Keratinocyte (primary cell): ENCODE measurements at regions not wholly inside any gene's neighbourhood (a gene's known extent, or its start where the extent isn't known, plus 50 kb on each side); places are given as distances from the start of the nearest gene placed in this dataset.
A peak's percentile ranks its signal among the peaks of the same experiment; 100 is the strongest.

Source experiments
- DNase-seq: peaks from one replicate; pipeline ENCODE4 v3.0.0-alpha.2; 2011; ENCODE audit warnings: low read depth, missing footprints, low spot score
- FAIRE-seq: peaks from 2 replicates; lab custom pipeline; 2011; peaks lifted over from hg19 to GRCh38; lab: Jason Lieb, UNC
- H2AFZ ChIP-seq: 2 replicates; pipeline ENCODE4 v1.6.0; 2012; ENCODE audit warnings: low read length, control low read depth, inconsistent platforms; ENCODE audit not compliant: control insufficient read depth
- H3K27ac ChIP-seq: 2 replicates; pipeline ENCODE4 v1.5.1; 2011; ENCODE audit warnings: low read length; ENCODE audit not compliant: control insufficient read depth, insufficient read depth
- H3K27me3 ChIP-seq: 3 replicates; pipeline ENCODE4 v1.6.0; 2011; ENCODE audit warnings: low read length; ENCODE audit not compliant: control insufficient read depth, insufficient read depth; ENCODE audit errors: extremely low read depth
- H3K36me3 ChIP-seq, 2 experiments: 2 replicates in 1 of 2; 3 replicates in 1 of 2; pipeline ENCODE4 v1.5.1; 2011; ENCODE audit warnings: low read length in 2 of 2, mild to moderate bottlenecking in 1 of 2; ENCODE audit not compliant: control insufficient read depth in 2 of 2, insufficient read depth in 2 of 2; ENCODE audit errors: extremely low read depth in 1 of 2
- H3K4me1 ChIP-seq: 3 replicates; pipeline ENCODE4 v1.5.1; 2011; ENCODE audit warnings: low read length; ENCODE audit not compliant: control insufficient read depth, insufficient read depth; ENCODE audit errors: extremely low read depth
- H3K4me2 ChIP-seq: 3 replicates; pipeline ENCODE4 v1.6.0; 2011; ENCODE audit warnings: low read depth, low read length; ENCODE audit not compliant: control insufficient read depth, insufficient read depth; ENCODE audit errors: extremely low read depth
- H3K4me3 ChIP-seq, 3 experiments: fragments of 200-600 bp in 1 of 3; sonication (generic) in 1 of 3; 2 replicates in 2 of 3; 3 replicates in 1 of 3; pipeline ENCODE4 v1.5.1; 2011 to 2016; ENCODE audit warnings: low read length in 3 of 3, mild to moderate bottlenecking in 3 of 3, control low read depth in 2 of 3, inconsistent platforms in 1 of 3, low read depth in 1 of 3, mixed read lengths in 1 of 3, mixed run types in 1 of 3, moderate library complexity in 1 of 3; ENCODE audit not compliant: control insufficient read depth in 2 of 3, insufficient read depth in 2 of 3; ENCODE audit errors: extremely low read depth in 1 of 3
- H3K79me2 ChIP-seq: 2 replicates; pipeline ENCODE4 v1.6.0; 2012; ENCODE audit warnings: low read length; ENCODE audit not compliant: control insufficient read depth, insufficient read depth
- H3K9ac ChIP-seq: 3 replicates; pipeline ENCODE4 v1.6.0; 2011; ENCODE audit warnings: low read length; ENCODE audit not compliant: control insufficient read depth, insufficient read depth; ENCODE audit errors: extremely low read depth
- H3K9me1 ChIP-seq: 3 replicates; pipeline ENCODE4 v1.6.0; 2011; ENCODE audit warnings: low read length; ENCODE audit not compliant: control insufficient read depth, insufficient read depth; ENCODE audit errors: extremely low read depth
- H3K9me3 ChIP-seq: 2 replicates; pipeline ENCODE4 v1.5.1; 2012; ENCODE audit warnings: low read depth, low read length; ENCODE audit not compliant: control insufficient read depth
- H4K20me1 ChIP-seq: 3 replicates; pipeline ENCODE4 v1.6.0; 2011; ENCODE audit warnings: low read length; ENCODE audit not compliant: control insufficient read depth, insufficient read depth; ENCODE audit errors: extremely low read depth
- CTCF ChIP-seq, 3 experiments: IDR thresholded peaks in 1 of 3; conservative IDR thresholded peaks in 1 of 3; optimal IDR thresholded peaks in 1 of 3; 2 replicates in 2 of 3; 3 replicates in 1 of 3; pipeline versions ENCODE3 to v1.5.1; 2011; ENCODE audit warnings: low read length in 3 of 3, mild to moderate bottlenecking in 3 of 3, moderate library complexity in 2 of 3, control low read depth in 1 of 3, inconsistent platforms in 1 of 3; ENCODE audit not compliant: insufficient read depth in 2 of 3; ENCODE audit errors: extremely low read depth in 1 of 3
- EZH2 ChIP-seq: IDR thresholded peaks from one replicate; pipeline ENCODE4 v1.6.1; 2012; ENCODE audit warnings: inconsistent platforms, mild to moderate bottlenecking, low read length, moderate library complexity
- dilution Hi-C: fragments of 300-500 bp; cut with MboI; formaldehyde crosslinking; loops from one replicate; pipeline ENCODE4 v1.7.0; 2020; ENCODE audit warnings: low sequenced_read_pairs; ENCODE audit not compliant: extremely low pct_ligation_motif_present

GRCh38 chr18:73981796-73982195 lies 165.8 kb downstream of the FBXO15 start:
- Histone ChIP-seq H3K79me2 (no peaks in the 10 kb centered on the region), H3K9ac (no peak overlapping the region), H3K4me3 (no peak overlapping the region), H3K4me1 (no peaks in the 10 kb centered on the region), H4K20me1 (no peaks in the 10 kb centered on the region), H3K36me3 (no peaks in the 10 kb centered on the region), H3K4me2 (no peak overlapping the region), H2AFZ (no peak overlapping the region), H3K27ac (no peak overlapping the region), H3K27me3 (no peaks in the 10 kb centered on the region), H3K9me1 (no peaks in the 10 kb centered on the region), H3K9me3 (no peaks in the 10 kb centered on the region)
- FAIRE-seq (no peak), DNase-seq (no peak)
- dilution Hi-C loops, result no loop called here
- no peak for TF ChIP-seq CTCF (optimal IDR thresholded peaks at IDR 0.05 in 1 of 3, IDR thresholded peaks at IDR 0.05 in 1 of 3, conservative IDR thresholded peaks at IDR 0.05 in 1 of 3; ENCODE audit: extremely low read depth in 1 of 3, insufficient read depth in 2 of 3, low read length in 3 of 3)
- no peak for TF ChIP-seq EZH2

GRCh38 chr18:73980289-73980979 lies 167.2 kb downstream of the FBXO15 start:
- H3K27me3 ChIP-seq, result no peaks in the 10 kb centered on the region
- DNase-seq, result no peak
- H3K36me3 ChIP-seq, result no peaks in the 10 kb centered on the region
- H3K79me2 ChIP-seq, result no peaks in the 10 kb centered on the region
- H3K9me3 ChIP-seq, result no peaks in the 10 kb centered on the region
- dilution Hi-C loops, result no loop called here
- H3K4me1 ChIP-seq, result no peaks in the 10 kb centered on the region
- no peaks in the 10 kb centered on the region for H3K9me1 ChIP-seq
- FAIRE-seq, result no peak
- no peaks in the 10 kb centered on the region for H4K20me1 ChIP-seq
- no peak overlapping the region for H3K4me2 ChIP-seq
- peak in 2 of 3 experiments; percentile 28 to 34 for TF ChIP-seq CTCF (optimal IDR thresholded peaks at IDR 0.05 in 1 of 3, IDR thresholded peaks at IDR 0.05 in 1 of 3, conservative IDR thresholded peaks at IDR 0.05 in 1 of 3; ENCODE audit: extremely low read depth in 1 of 3, insufficient read depth in 2 of 3, low read length in 3 of 3)
- TF ChIP-seq EZH2, result no peak
- no peak overlapping the region for H3K9ac ChIP-seq
- H2AFZ ChIP-seq, result no peak overlapping the region
- H3K27ac ChIP-seq, result no peak overlapping the region
- H3K4me3 ChIP-seq, result no peak overlapping the region
